ENCODE measurements at regions not wholly inside any gene's neighbourhood (a gene's known extent, or its start where the extent isn't known, plus 50 kb on each side); places are given as distances from the start of the nearest gene placed in this dataset.
"Not testable (repeated sequence)": the region's sequence is repeated elsewhere in the genome, so short reads cannot be mapped to it uniquely, and the experiment has no call there.

DNA sequence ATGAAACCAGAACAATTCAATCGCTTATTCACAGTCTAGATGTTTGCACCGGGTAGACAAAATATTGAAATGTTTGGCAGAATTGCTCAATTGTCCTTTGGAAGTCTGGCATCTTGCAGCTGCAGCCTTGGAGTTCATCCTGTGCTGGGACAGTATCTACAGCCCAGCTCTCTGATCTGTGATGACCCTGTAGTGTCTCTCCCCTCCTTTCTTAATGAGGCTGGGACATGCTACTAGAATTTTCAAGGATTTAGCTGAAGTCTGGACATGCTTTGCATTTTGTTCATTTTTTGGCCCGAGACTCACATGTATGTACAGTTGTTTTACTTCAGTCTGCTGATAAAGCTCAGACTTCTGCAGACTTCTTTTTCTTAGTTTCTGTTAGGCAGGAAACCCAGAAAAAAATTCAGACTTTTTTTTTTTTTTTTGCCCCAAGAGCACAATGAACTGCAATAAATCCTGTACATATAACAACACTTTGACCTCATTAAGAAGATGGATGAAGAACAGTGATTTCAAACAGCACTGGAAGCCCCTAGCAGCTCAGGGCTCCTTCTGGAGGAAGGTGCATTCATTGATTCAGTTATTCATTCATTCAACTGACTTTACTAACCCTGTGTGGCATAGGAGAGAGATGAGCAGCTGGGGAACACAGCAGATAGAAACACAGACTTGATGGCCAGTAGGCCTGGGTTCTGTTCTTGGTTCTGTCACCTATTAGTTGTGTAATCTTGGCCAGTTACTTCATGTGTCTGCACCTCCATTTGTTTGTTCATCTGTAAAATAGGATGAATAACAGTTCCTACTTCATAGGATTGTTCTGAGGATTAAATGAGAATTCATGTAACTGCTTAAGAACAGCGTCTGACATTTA, 210.0 kb downstream of the MAP2K4 start:
- no peak for DNase-seq (ENCODE audit: extremely low spot score)
- CTCF ChIA-PET, result interaction anchor here (1.0 kb wide), 1 partner anchor 50 kb away, joined by 5 read pairs; no protein-coding TSS in a partner anchor
- POLR2A ChIA-PET, result interaction anchor here (1.2 kb wide), 1 partner anchor 23 kb away, joined by 3 read pairs; no protein-coding TSS in a partner anchor
- no peak for TF ChIP-seq TARDBP (IDR thresholded peaks at IDR 0.05)
- TF ChIP-seq SP1 (IDR thresholded peaks at IDR 0.05), result no peak
- TF ChIP-seq HDGF (IDR thresholded peaks at IDR 0.05; ENCODE audit: borderline replicate concordance), result no peak
- no peak for TF ChIP-seq CTBP1 (IDR thresholded peaks at IDR 0.05; ENCODE audit: borderline replicate concordance)
- TF ChIP-seq L3MBTL2 (conservative IDR thresholded peaks at IDR 0.05), result no peak
- no peak for TF ChIP-seq ARNT (IDR thresholded peaks at IDR 0.05)
- no peak for TF ChIP-seq LEF1 (IDR thresholded peaks at IDR 0.05; ENCODE audit: borderline replicate concordance)
- TF ChIP-seq ELF4 (IDR thresholded peaks at IDR 0.05), result no peak
- TF ChIP-seq, protein P1, sequence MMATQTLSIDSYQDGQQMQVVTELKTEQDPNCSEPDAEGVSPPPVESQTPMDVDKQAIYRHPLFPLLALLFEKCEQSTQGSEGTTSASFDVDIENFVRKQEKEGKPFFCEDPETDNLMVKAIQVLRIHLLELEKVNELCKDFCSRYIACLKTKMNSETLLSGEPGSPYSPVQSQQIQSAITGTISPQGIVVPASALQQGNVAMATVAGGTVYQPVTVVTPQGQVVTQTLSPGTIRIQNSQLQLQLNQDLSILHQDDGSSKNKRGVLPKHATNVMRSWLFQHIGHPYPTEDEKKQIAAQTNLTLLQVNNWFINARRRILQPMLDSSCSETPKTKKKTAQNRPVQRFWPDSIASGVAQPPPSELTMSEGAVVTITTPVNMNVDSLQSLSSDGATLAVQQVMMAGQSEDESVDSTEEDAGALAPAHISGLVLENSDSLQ (IDR thresholded peaks at IDR 0.05), result no peak
- TF ChIP-seq ZNF384 (IDR thresholded peaks at IDR 0.05), result no peak
- TF ChIP-seq FOXM1 (IDR thresholded peaks at IDR 0.05; ENCODE audit: borderline replicate concordance), result no peak
- no peak for TF ChIP-seq FOXK2 (IDR thresholded peaks at IDR 0.05)
- no peak for TF ChIP-seq BHLHE40 (IDR thresholded peaks at IDR 0.05; ENCODE audit: borderline replicate concordance)
- TF ChIP-seq NFRKB (IDR thresholded peaks at IDR 0.05), result no peak
- TF ChIP-seq FOXA1 (IDR thresholded peaks at IDR 0.05), result no peak
- no peak for TF ChIP-seq SUZ12 (IDR thresholded peaks at IDR 0.05)

DNA sequence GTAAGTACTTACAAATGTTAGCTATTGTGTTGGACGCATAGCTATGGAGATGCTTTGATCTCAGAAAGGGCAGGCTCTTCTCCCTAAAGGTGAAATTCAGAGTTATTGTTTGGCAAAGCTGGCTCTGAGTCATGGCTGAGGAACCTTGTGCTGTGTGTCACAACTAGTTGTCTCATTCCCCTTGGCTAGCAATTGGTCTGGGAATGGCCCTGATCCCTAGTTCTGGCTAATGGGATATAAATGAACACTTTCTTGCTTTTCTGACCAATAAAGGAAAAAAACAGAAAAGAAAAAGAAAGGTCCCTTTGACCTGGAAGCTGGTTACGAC, 210.6 kb downstream of the MAP2K4 start:
- no peak for DNase-seq (ENCODE audit: extremely low spot score)
- CTCF ChIA-PET, result no interaction called here
- POLR2A ChIA-PET, result interaction anchor here (1.2 kb wide), 1 partner anchor 22 kb away, joined by 3 read pairs; no protein-coding TSS in a partner anchor
- TF ChIP-seq SUZ12 (IDR thresholded peaks at IDR 0.05) (no peak), FOXK2 (IDR thresholded peaks at IDR 0.05) (no peak), NFRKB (IDR thresholded peaks at IDR 0.05) (no peak), LEF1 (IDR thresholded peaks at IDR 0.05; ENCODE audit: borderline replicate concordance) (no peak), ZNF384 (IDR thresholded peaks at IDR 0.05) (no peak), L3MBTL2 (conservative IDR thresholded peaks at IDR 0.05) (no peak), CTBP1 (IDR thresholded peaks at IDR 0.05; ENCODE audit: borderline replicate concordance) (no peak), ELF4 (IDR thresholded peaks at IDR 0.05) (no peak)

DNA sequence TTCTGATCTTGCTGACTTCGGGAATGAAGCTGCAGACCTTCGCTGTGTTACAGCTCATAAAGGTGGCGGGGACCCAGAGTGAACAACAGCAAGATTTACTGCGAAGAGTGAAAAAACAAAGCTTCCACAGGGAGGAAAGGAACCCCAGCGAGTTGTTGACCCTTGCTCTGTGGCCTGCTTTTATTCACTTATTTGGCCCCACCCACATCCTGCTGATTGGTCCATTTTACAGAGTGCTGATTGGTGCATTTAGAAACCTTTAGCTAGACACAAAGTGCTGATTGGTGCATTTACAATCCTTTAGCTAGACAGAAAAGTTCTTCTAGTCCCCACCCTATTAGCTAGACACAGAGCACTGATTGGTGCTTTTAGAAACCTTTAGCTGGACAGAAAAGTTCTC, 218.3 kb downstream of the MAP2K4 start:
- POLR2A ChIA-PET; DNase-seq (ENCODE audit: extremely low spot score); CTCF ChIA-PET: not testable (repeated sequence)

DNA sequence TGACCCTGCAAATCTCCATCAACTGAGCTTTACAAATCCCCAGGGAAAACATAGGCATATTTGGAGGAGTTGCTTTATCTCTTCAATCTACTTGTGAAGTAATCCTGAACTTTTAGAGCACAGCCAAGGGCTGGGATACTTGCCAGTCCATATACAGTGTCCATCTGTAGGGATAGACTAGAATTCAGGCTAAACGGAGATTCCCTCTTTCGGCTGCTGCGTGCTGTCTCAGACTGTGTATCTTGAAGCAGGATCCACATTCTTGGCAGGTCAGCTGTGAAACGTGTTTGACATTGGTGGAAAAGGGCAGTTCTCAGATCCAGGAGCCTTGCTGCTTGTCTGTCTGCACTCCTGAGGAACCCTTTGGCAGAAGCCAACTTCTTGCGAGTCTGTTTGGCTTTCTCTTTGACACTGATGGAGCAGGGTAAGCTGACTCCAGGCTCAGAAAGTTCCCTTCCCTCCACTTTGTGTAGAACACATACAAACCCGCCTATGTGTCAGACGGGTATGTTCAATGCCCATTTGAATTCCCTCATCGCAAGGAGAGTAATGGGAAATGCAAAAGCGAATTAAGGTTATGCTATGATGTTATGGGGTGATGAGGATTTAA, 221.8 kb downstream of the MAP2K4 start:
- no peak for DNase-seq (ENCODE audit: extremely low spot score)
- POLR2A ChIA-PET, result no interaction called here
- CTCF ChIA-PET, result no interaction called here
- TF ChIP-seq HDGF (IDR thresholded peaks at IDR 0.05; ENCODE audit: borderline replicate concordance) (no peak), ARNT (IDR thresholded peaks at IDR 0.05) (no peak), FOXK2 (IDR thresholded peaks at IDR 0.05) (no peak), BHLHE40 (IDR thresholded peaks at IDR 0.05; ENCODE audit: borderline replicate concordance) (no peak), ZNF384 (IDR thresholded peaks at IDR 0.05) (no peak), TARDBP (IDR thresholded peaks at IDR 0.05) (no peak), ELF4 (IDR thresholded peaks at IDR 0.05) (no peak), NFRKB (IDR thresholded peaks at IDR 0.05) (no peak), CTBP1 (IDR thresholded peaks at IDR 0.05; ENCODE audit: borderline replicate concordance) (no peak), FOXA1 (IDR thresholded peaks at IDR 0.05) (no peak)
- TF ChIP-seq, protein P1 (IDR thresholded peaks at IDR 0.05), result no peak

DNA sequence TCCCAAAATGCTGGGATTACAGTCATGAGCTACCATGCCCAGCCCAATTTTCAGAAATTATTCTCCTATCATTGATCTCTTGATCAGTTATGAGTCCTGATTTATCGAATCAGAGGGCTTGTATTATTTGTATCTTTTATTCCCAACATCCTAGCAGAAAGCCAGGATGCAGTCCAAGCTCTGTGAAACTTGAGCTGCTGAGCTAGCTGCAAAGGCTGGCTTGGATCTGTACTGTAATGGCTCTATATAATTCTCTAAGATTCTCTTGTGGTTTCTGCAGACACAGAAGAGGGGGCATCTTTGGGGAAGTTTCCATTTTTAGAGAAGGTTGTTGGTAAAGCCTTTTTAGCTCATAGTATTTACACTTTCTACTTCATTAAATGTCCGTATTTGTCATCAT, 227.1 kb downstream of the MAP2K4 start:
- no peak for DNase-seq (ENCODE audit: extremely low spot score)
- ChIA-PET CTCF (no interaction called here), POLR2A (no interaction called here)
- TF ChIP-seq HDGF (IDR thresholded peaks at IDR 0.05; ENCODE audit: borderline replicate concordance) (no peak), CTBP1 (IDR thresholded peaks at IDR 0.05; ENCODE audit: borderline replicate concordance) (no peak), ARNT (IDR thresholded peaks at IDR 0.05) (no peak), SUZ12 (IDR thresholded peaks at IDR 0.05) (no peak), FOXM1 (IDR thresholded peaks at IDR 0.05; ENCODE audit: borderline replicate concordance) (no peak), TARDBP (IDR thresholded peaks at IDR 0.05) (no peak), FOXA1 (IDR thresholded peaks at IDR 0.05) (no peak), FOXK2 (IDR thresholded peaks at IDR 0.05) (no peak), ZNF384 (IDR thresholded peaks at IDR 0.05) (no peak), ELF4 (IDR thresholded peaks at IDR 0.05) (no peak), LEF1 (IDR thresholded peaks at IDR 0.05; ENCODE audit: borderline replicate concordance) (no peak), NFRKB (IDR thresholded peaks at IDR 0.05) (no peak), BHLHE40 (IDR thresholded peaks at IDR 0.05; ENCODE audit: borderline replicate concordance) (no peak)

DNA sequence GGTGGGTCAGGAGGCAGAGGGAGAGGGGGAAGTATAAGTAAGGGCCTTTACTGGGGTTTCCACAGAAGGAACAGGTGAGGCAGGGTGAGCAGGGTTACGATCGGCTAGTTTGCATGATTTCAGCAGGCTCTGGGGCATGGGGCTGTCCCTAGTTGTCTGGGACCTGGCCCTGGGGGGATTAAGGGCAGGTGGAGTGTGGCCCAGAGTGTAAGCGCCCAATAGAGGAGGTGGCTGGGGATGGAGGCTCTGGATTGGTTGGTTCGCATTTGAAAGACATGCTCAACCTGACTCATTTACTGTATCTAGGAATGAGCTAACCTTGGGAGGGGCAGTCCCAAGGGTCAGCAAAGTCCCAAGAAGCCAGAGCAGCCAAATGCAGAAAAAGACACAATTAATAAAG, 230.3 kb downstream of the MAP2K4 start:
- no peak for DNase-seq (ENCODE audit: extremely low spot score)
- CTCF ChIA-PET, result no interaction called here
- TF ChIP-seq L3MBTL2 (conservative IDR thresholded peaks at IDR 0.05) (no peak), TARDBP (IDR thresholded peaks at IDR 0.05) (no peak), ARNT (IDR thresholded peaks at IDR 0.05) (no peak), NFRKB (IDR thresholded peaks at IDR 0.05) (no peak), BHLHE40 (IDR thresholded peaks at IDR 0.05; ENCODE audit: borderline replicate concordance) (no peak), SUZ12 (IDR thresholded peaks at IDR 0.05) (no peak), FOXA1 (IDR thresholded peaks at IDR 0.05) (no peak), SP1 (IDR thresholded peaks at IDR 0.05) (no peak)
- POLR2A ChIA-PET, result no interaction called here
